Activated CD8-positive, alpha-beta T cell treated with anti-CD3 and anti-CD28 coated beads for 36 hours (primary cell): ENCODE measurements at regions not wholly inside any gene's neighbourhood (a gene's known extent, or its start where the extent isn't known, plus 50 kb on each side); places are given as distances from the start of the nearest gene placed in this dataset.
"Not testable (repeated sequence)": the region's sequence is repeated elsewhere in the genome, so short reads cannot be mapped to it uniquely, and the experiment has no call there.

Experiments
- ATAC-seq: fragments of 200-7000 bp; cut with Tn5 transposase; one replicate; pipeline ENCODE4 v1.10.0; 2021; ENCODE audit warnings: mild to moderate bottlenecking, moderate library complexity
- CTCF ChIA-PET: fragments of 350-600 bp; sonication (Branson Sonifier 250); formaldehyde crosslinking; loops from one replicate; lab custom pipeline; 2021; ENCODE audit warnings: antibody characterized with exemption; lab: Charles Lee
- POLR2A ChIA-PET: fragments of 350-600 bp; sonication (Branson Sonifier 250); formaldehyde crosslinking; loops from one replicate; lab custom pipeline; 2021; ENCODE audit warnings: antibody characterized with exemption; lab: Charles Lee
- DNase-seq: peaks from one replicate; pipeline ENCODE4 v3.0.0-alpha.2; 2020
- H3K27ac Mint-ChIP-seq: one replicate; pipeline ENCODE4 v1.8.0; 2021; ENCODE audit warnings: mild to moderate bottlenecking, mixed read lengths
- H3K27me3 Mint-ChIP-seq: one replicate; pipeline ENCODE4 v1.8.0; 2021; ENCODE audit warnings: mixed read lengths
- H3K36me3 Mint-ChIP-seq: one replicate; pipeline ENCODE4 v1.8.0; 2021; ENCODE audit warnings: low read depth, mixed read lengths
- H3K4me1 Mint-ChIP-seq: one replicate; pipeline ENCODE4 v1.8.0; 2021; ENCODE audit warnings: low read depth, mixed read lengths
- H3K4me3 Mint-ChIP-seq: one replicate; pipeline ENCODE4 v1.8.0; 2021; ENCODE audit warnings: mild to moderate bottlenecking, moderate library complexity, mixed read lengths
- H3K9me3 Mint-ChIP-seq: one replicate; pipeline ENCODE4 v1.8.0; 2021; ENCODE audit warnings: mixed read lengths
- CTCF ChIP-seq: fragments of 200-600 bp; IDR thresholded peaks from one replicate; pipeline ENCODE4 v1.8.0; 2022; ENCODE audit warnings: antibody characterized with exemption, mild to moderate bottlenecking
- intact Hi-C: fragments of 100-400 bp; cut with micrococcal nuclease; formaldehyde crosslinking; loops from one replicate; pipeline ENCODE4 v1.10.0; 2022

GRCh38 chr2:65914244-65914786 lies 481.9 kb upstream of the SPRED2 start:
- ATAC-seq = no peak
- no peak for TF ChIP-seq CTCF
- no peak for DNase-seq
- Mint-ChIP-seq H3K27ac (no peak overlapping the region), H3K4me3 (no peak overlapping the region), H3K4me1 (no peaks in the 10 kb centered on the region), H3K36me3 (no peaks in the 10 kb centered on the region), H3K9me3 (no peaks in the 10 kb centered on the region), H3K27me3 (no peaks in the 10 kb centered on the region)
- intact Hi-C loops = no loop called here
- ChIA-PET CTCF (no interaction called here), POLR2A (no interaction called here)

GRCh38 chr2:65913813-65914212 lies 481.4 kb upstream of the SPRED2 start:
- ATAC-seq (no peak), DNase-seq (no peak)
- no peak for TF ChIP-seq CTCF
- no peak overlapping the region for H3K4me3 Mint-ChIP-seq
- H3K4me1 Mint-ChIP-seq = no peaks in the 10 kb centered on the region
- H3K27me3 Mint-ChIP-seq = no peaks in the 10 kb centered on the region
- POLR2A ChIA-PET = interaction anchor here (1.1 kb wide), 1 partner anchor 11 kb away, joined by 3 read pairs; no protein-coding TSS in a partner anchor
- H3K9me3 Mint-ChIP-seq = no peaks in the 10 kb centered on the region
- CTCF ChIA-PET = no interaction called here
- no peaks in the 10 kb centered on the region for H3K36me3 Mint-ChIP-seq
- intact Hi-C loops = no loop called here
- H3K27ac Mint-ChIP-seq = no peak overlapping the region

- CTCF ChIA-PET = no interaction called here
- no peaks in the 10 kb centered on the region for H3K36me3 Mint-ChIP-seq
- H3K27ac Mint-ChIP-seq = no peak overlapping the region
- TF ChIP-seq CTCF = no peak
- H3K27me3 Mint-ChIP-seq = peaks cover 1% of the 10 kb centered on the region
- H3K4me1 Mint-ChIP-seq = no peaks in the 10 kb centered on the region
- H3K4me3 Mint-ChIP-seq = no peak overlapping the region
- intact Hi-C loops = no loop called here
- no peak for DNase-seq
- H3K9me3 Mint-ChIP-seq = no peaks in the 10 kb centered on the region
- ATAC-seq = no peak
- POLR2A ChIA-PET = no interaction called here
Measured at GRCh38 chr2:65901756-65902155, 469.4 kb upstream of the SPRED2 start.

- DNase-seq (no peak), ATAC-seq (no peak)
- Mint-ChIP-seq H3K27ac (no peak overlapping the region), H3K4me1 (no peaks in the 10 kb centered on the region), H3K27me3 (peaks cover 1% of the 10 kb centered on the region), H3K36me3 (no peaks in the 10 kb centered on the region), H3K9me3 (peaks cover 3% of the 10 kb centered on the region), H3K4me3 (no peak overlapping the region)
- ChIA-PET POLR2A (no interaction called here), CTCF (no interaction called here)
- intact Hi-C loops = no loop called here
- TF ChIP-seq CTCF = no peak
Measured at GRCh38 chr2:65896446-65896845, 464.0 kb upstream of the SPRED2 start.

- CTCF ChIA-PET, H3K9me3 Mint-ChIP-seq, intact Hi-C loops, H3K27me3 Mint-ChIP-seq, H3K4me1 Mint-ChIP-seq, POLR2A ChIA-PET, H3K27ac Mint-ChIP-seq, H3K4me3 Mint-ChIP-seq, ATAC-seq, H3K36me3 Mint-ChIP-seq, DNase-seq: not testable (repeated sequence)
Measured at GRCh38 chr2:65890131-65890530, 457.7 kb upstream of the SPRED2 start.

- DNase-seq (no peak), ATAC-seq (no peak)
- intact Hi-C loops = no loop called here
- ChIA-PET POLR2A (no interaction called here), CTCF (no interaction called here)
- Mint-ChIP-seq H3K27ac (no peak overlapping the region), H3K27me3 (no peaks in the 10 kb centered on the region), H3K4me1 (no peaks in the 10 kb centered on the region), H3K4me3 (no peak overlapping the region), H3K9me3 (no peaks in the 10 kb centered on the region), H3K36me3 (no peaks in the 10 kb centered on the region)
- TF ChIP-seq CTCF = no peak
Measured at GRCh38 chr2:65885266-65885665, 452.9 kb upstream of the SPRED2 start.
